GM13976 (cell line): ENCODE measurements at regions not wholly inside any gene's neighbourhood (a gene's known extent, or its start where the extent isn't known, plus 50 kb on each side); places are given as distances from the start of the nearest gene placed in this dataset.

Experiments used
- DNase-seq: peaks from one replicate; pipeline ENCODE4 v3.0.0; 2012; ENCODE audit warnings: low spot score
- CTCF ChIP-seq: IDR thresholded peaks from 2 replicates; pipeline ENCODE4 v1.5.1; 2012; ENCODE audit warnings: borderline replicate concordance, mild to moderate bottlenecking; ENCODE audit not compliant: insufficient read depth; ENCODE audit errors: extremely low read depth, missing control alignments, control extremely low read depth
- in situ Hi-C: fragments of 300-500 bp; cut with MboI; formaldehyde crosslinking; loops from one replicate; pipeline ENCODE4 v1.12.0; 2022; ENCODE audit warnings: low sequenced_read_pairs, mixed read lengths, inconsistent platforms; ENCODE audit not compliant: unreplicated experiment

GRCh38 chr16:88319116-88319965 lies 63.4 kb upstream of the ZNF469 start:
- TF ChIP-seq CTCF: no peak
- in situ Hi-C loops: no loop called here

DNA sequence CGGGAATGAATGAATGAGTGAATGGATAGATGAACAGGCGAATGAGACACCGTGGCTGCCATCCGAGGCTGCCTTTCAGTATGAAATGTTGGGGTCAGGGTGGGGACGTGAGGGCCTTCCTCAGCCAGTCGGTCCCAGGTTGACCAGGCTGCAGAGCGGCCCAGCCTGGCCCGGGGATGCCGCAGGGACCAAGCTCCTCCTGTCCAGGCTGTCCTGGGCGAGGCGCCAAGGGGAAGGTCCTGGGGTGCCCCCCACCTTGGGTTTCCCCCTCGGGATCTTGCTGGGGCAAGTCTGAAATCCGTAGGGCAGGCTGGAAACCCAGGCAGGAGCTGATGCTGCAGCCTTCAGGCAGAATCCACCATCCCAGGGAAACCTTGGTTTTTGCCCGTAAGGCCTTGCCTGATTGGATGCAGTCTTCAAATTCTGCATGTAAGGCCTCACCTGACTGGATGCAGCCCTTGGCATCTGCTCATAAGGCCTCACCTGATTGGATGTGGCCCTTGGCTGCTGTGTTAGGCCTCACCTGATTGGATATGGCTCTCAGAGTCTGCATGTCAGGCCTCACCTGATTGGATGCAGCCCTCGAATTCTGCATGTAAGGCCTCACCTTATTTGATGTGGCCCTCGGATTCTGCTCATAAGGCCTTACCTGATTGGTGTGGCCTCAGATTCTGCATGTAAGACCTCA lies 61.7 kb upstream of the ZNF469 start:
- in situ Hi-C loops: no loop called here

More at GRCh38 chr16:88319116-88319965, 63.4 kb upstream of the ZNF469 start:
- DNase-seq: no peak

DNA sequence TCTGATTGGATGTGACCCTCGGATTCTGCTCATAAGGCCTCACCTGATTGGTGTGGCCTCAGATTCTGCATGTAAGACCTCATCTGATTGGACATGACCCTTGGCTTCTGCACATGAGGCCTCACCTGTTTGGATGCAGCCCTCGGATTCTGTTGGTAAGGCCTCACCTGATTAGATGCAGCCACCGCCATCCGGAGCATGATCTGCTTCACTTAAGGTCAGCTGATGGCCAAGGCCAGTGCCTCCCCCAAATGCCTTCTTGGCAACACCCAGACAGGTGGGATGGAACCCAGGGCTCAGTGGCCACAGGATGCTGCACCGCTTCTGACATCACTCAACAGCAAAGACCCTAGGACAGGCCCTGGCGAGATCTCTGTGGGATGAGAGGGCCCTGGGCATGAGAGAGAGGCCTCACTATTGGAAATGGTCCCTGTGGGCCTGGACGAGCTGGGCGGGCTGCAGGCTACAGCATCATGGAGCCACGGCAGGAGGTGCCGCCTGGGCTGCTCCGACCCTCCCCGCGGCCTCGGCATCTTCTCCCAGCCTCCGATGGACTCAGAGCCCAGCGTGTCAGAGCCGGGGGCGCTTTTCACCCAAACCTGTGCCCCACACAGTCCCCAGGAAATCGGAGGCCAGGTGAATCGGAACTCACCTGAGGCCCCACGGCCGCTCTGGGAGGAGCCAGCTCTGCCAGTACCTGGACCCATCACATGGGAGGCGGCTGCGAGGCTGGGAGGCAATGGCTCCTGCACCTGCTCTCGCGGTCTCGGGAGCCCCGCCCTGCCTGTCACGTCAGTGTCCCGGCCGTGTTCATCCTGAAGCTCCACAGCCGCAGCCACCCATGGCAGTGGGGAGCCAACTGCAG lies 60.9 kb upstream of the ZNF469 start:
- no peak for DNase-seq
- in situ Hi-C loops: no loop called here
- TF ChIP-seq CTCF: no peak

More for the DNA sequence above, 61.7 kb upstream of the ZNF469 start:
- no peak for DNase-seq
- no peak for TF ChIP-seq CTCF

DNA sequence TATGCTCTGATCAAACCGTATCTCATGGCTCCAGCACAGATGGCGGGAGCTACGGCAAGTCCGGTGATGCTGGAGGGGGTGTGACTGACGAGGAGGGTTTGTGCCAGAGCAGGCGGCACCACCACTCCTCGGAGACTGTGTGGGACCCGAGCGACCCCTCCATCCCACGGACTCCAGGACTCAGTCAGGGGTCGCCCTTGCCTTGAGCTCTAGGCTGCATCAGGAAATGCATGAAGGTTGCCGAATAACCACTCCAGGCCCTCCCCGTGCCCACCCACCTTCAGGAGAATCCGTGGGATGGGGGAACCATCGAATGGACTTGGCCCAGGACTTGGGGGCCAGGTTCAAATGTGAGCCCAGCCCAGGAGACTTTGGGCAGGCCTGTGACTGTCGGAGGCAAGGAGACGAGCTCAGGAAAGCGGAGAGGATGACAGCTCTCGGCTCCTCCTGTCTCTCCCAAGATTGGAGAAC lies 60.2 kb upstream of the ZNF469 start:
- no peak for TF ChIP-seq CTCF
- no peak for DNase-seq
- in situ Hi-C loops: no loop called here

GRCh38 chr16:88323041-88323440 lies 59.7 kb upstream of the ZNF469 start:
- DNase-seq: no peak
- no peak for TF ChIP-seq CTCF
- in situ Hi-C loops: no loop called here
